GM23248 (cell line): ENCODE measurements at regions not wholly inside any gene's neighbourhood (a gene's known extent, or its start where the extent isn't known, plus 50 kb on each side); places are given as distances from the start of the nearest gene placed in this dataset.
"Not testable (repeated sequence)": the region's sequence is repeated elsewhere in the genome, so short reads cannot be mapped to it uniquely, and the experiment has no call there.

Experiments used
- DNase-seq: peaks from one replicate; pipeline ENCODE4 v3.0.0-alpha.2; 2015
- H2AFZ ChIP-seq: fragments of 200-600 bp; sonication (generic); 2 replicates; pipeline ENCODE4 v1.6.1; 2016; ENCODE audit warnings: antibody characterized with exemption
- H3F3A ChIP-seq: fragments of 200-600 bp; sonication (generic); 2 replicates; pipeline ENCODE4 v1.6.1; 2016; ENCODE audit warnings: mild to moderate bottlenecking, antibody characterized with exemption, mixed run types; ENCODE audit not compliant: insufficient read depth
- H3K27ac ChIP-seq: fragments of 200-600 bp; sonication (generic); 2 replicates; pipeline ENCODE4 v1.5.1; 2016; ENCODE audit warnings: mild to moderate bottlenecking
- H3K27me3 ChIP-seq: fragments of 200-600 bp; sonication (generic); replicated peaks from 2 replicates; pipeline ENCODE4 v1.6.1; 2016; ENCODE audit warnings: mild to moderate bottlenecking; ENCODE audit not compliant: insufficient read depth
- H3K36me3 ChIP-seq: fragments of 200-600 bp; sonication (generic); 2 replicates; pipeline ENCODE4 v1.6.1; 2016; ENCODE audit warnings: low read depth, mild to moderate bottlenecking
- H3K4me1 ChIP-seq: fragments of 200-600 bp; sonication (generic); 2 replicates; pipeline ENCODE4 v1.6.1; 2016; ENCODE audit warnings: mild to moderate bottlenecking; ENCODE audit not compliant: insufficient read depth
- H3K4me2 ChIP-seq: fragments of 200-600 bp; sonication (generic); one replicate; pipeline ENCODE4 v1.6.1; 2016; ENCODE audit warnings: mild to moderate bottlenecking; ENCODE audit not compliant: unreplicated experiment
- H3K4me3 ChIP-seq: fragments of 200-600 bp; sonication (generic); 2 replicates; pipeline ENCODE4 v1.5.1; 2016; ENCODE audit warnings: mild to moderate bottlenecking
- H3K79me2 ChIP-seq: fragments of 200-600 bp; sonication (generic); 2 replicates; pipeline ENCODE4 v1.6.1; 2016; ENCODE audit warnings: mild to moderate bottlenecking; ENCODE audit not compliant: insufficient read depth
- H3K9ac ChIP-seq: fragments of 200-600 bp; sonication (generic); 2 replicates; pipeline ENCODE4 v1.6.1; 2016; ENCODE audit warnings: mild to moderate bottlenecking
- H3K9me2 ChIP-seq: fragments of 200-600 bp; sonication (generic); 2 replicates; pipeline ENCODE4 v1.6.1; 2016; ENCODE audit warnings: mixed run types, mild to moderate bottlenecking, moderate library complexity; ENCODE audit not compliant: insufficient read depth
- H3K9me3 ChIP-seq: fragments of 200-600 bp; sonication (generic); one replicate; pipeline ENCODE4 v1.6.1; 2017; ENCODE audit warnings: low read depth
- H4K20me1 ChIP-seq: fragments of 200-600 bp; sonication (generic); 2 replicates; pipeline ENCODE4 v1.6.0; 2016; ENCODE audit not compliant: insufficient read depth
- EZH2 ChIP-seq: fragments of 200-600 bp; sonication (generic); IDR thresholded peaks from 2 replicates; pipeline ENCODE4 v1.6.1; 2018; ENCODE audit warnings: antibody characterized with exemption, mild to moderate bottlenecking; ENCODE audit not compliant: insufficient read depth, poor library complexity, severe bottlenecking
- EZH2phosphoT487 ChIP-seq: fragments of 200-600 bp; sonication (generic); IDR thresholded peaks from 2 replicates; pipeline ENCODE4 v1.6.1; 2018; ENCODE audit warnings: antibody characterized with exemption, moderate library complexity, mild to moderate bottlenecking, low read depth; ENCODE audit not compliant: insufficient read depth
- WGBS, 2 experiments: methylation state at CpG; one replicate each; pipeline ENCODE4 v1.1.6; 2015 to 2017; ENCODE audit warnings: low lambda C conversion rate in 2 of 2, low coverage in 1 of 2; ENCODE audit errors: missing lambda C conversion rate in 2 of 2; 5-methylcytosine and 5-hydroxymethylcytosine counted together
- in situ Hi-C: fragments of 300-500 bp; cut with MboI; formaldehyde crosslinking; loops from 2 replicates; pipeline ENCODE4 v1.15.0; 2020

GRCh38 chr6:2575236-2575635 lies 175.5 kb downstream of the MYLK4 start:
- no peak overlapping the region for H3K4me2 ChIP-seq
- H3F3A ChIP-seq, result peaks cover 3% of the 10 kb centered on the region; the same call in 1 of the 2 replicates
- H3K9me2 ChIP-seq, result no peaks in the 10 kb centered on the region
- peaks cover 9% of the 10 kb centered on the region; the same call in 1 of the 2 replicates for H3K27me3 ChIP-seq
- no peaks in the 10 kb centered on the region for H3K79me2 ChIP-seq
- H3K36me3 ChIP-seq, result no peaks in the 10 kb centered on the region
- no peak overlapping the region for H2AFZ ChIP-seq
- TF ChIP-seq EZH2 (no peak), EZH2phosphoT487 (no peak)
- H3K27ac ChIP-seq, result no peak overlapping the region
- H3K9me3 ChIP-seq, result no peaks in the 10 kb centered on the region
- H3K4me1 ChIP-seq, result peaks cover 13% of the 10 kb centered on the region; the same call in 1 of the 2 replicates
- no peak overlapping the region for H3K9ac ChIP-seq
- no peaks in the 10 kb centered on the region for H4K20me1 ChIP-seq
- in situ Hi-C loops, result no loop called here
- DNase-seq, result no peak
- WGBS, 2 experiments, result 40 to 44% methylated on average over 5 of the region's 5 CpGs
- no peak overlapping the region for H3K4me3 ChIP-seq

DNA sequence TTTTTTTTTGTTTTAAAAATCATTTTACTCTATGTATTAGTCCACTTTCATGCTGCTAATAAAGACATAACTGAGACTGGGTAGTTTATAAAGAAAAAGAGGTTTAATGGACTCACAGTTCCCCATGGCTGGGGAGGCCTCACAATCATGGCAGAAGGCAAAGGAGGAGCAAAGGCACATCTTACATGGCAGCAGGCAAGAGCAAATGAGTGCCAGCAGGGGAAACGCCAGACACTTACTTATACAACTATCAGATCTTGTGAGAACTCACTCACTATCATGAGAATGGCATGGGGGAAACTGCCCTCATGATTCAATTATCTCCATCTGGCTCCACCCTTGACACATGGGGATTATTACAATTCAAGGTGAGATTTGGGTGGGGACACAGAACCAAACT lies 181.3 kb downstream of the MYLK4 start:
- H3F3A ChIP-seq, H3K4me2 ChIP-seq, in situ Hi-C loops, H3K9ac ChIP-seq, H3K4me3 ChIP-seq, H3K36me3 ChIP-seq, H3K4me1 ChIP-seq, H4K20me1 ChIP-seq, H3K79me2 ChIP-seq, DNase-seq, H2AFZ ChIP-seq, H3K27ac ChIP-seq, H3K9me3 ChIP-seq, H3K9me2 ChIP-seq: not testable (repeated sequence)
- 15 to 31% methylated on average over 1 of the region's 1 CpG for WGBS, 2 experiments
- H3K27me3 ChIP-seq, result peaks cover 13% of the 10 kb centered on the region; the same call in 1 of the 2 replicates

DNA sequence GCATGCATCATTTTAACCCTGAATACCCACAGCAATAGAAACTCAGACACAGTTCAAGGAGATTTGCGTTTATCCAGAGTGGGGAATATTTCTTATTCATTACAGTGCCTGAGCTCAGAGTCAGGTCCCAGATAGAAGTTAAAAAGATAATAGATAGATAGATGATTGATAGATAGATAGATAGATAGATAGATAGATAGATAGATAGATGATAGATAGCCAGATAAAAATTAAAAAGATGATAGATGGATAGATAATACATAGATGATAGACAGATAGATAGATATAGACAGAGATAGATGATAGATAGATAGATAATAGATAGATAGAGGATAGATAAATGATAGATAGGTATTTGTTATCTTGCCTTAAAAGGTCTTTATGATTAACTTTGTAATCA lies 184.7 kb downstream of the MYLK4 start:
- TF ChIP-seq EZH2phosphoT487 (no peak), EZH2 (no peak)

GRCh38 chr6:2565499-2565898 lies 185.2 kb downstream of the MYLK4 start:
- Histone ChIP-seq H3K9me2 (no peaks in the 10 kb centered on the region), H3K4me3 (no peak overlapping the region), H3K9ac (no peak overlapping the region), H3F3A (no peaks in the 10 kb centered on the region), H3K4me1 (no peaks in the 10 kb centered on the region), H3K79me2 (no peaks in the 10 kb centered on the region), H3K27ac (no peak overlapping the region), H3K27me3 (peaks cover 43% of the 10 kb centered on the region), H3K36me3 (no peaks in the 10 kb centered on the region), H3K9me3 (no peaks in the 10 kb centered on the region), H4K20me1 (no peaks in the 10 kb centered on the region), H3K4me2 (no peak overlapping the region), H2AFZ (no peak overlapping the region)
- TF ChIP-seq EZH2phosphoT487 (no peak), EZH2 (no peak)
- 18 to 24% methylated on average over 5 of the region's 5 CpGs for WGBS, 2 experiments
- in situ Hi-C loops, result no loop called here
- DNase-seq, result no peak

More for the DNA sequence above, 184.7 kb downstream of the MYLK4 start:
- Histone ChIP-seq H3K9me3 (no peaks in the 10 kb centered on the region), H4K20me1 (no peaks in the 10 kb centered on the region), H3K4me1 (no peaks in the 10 kb centered on the region), H2AFZ (no peak overlapping the region), H3K79me2 (no peaks in the 10 kb centered on the region), H3K36me3 (no peaks in the 10 kb centered on the region), H3K4me2 (no peak overlapping the region), H3K9ac (no peak overlapping the region), H3K4me3 (no peak overlapping the region), H3F3A (no peaks in the 10 kb centered on the region), H3K27me3 (peaks cover 44% of the 10 kb centered on the region), H3K27ac (no peak overlapping the region), H3K9me2 (no peaks in the 10 kb centered on the region)
- WGBS, 2 experiments, result 21 to 23% methylated on average over 1 of the region's 1 CpG
- in situ Hi-C loops, result no loop called here
- DNase-seq, result no peak

DNA sequence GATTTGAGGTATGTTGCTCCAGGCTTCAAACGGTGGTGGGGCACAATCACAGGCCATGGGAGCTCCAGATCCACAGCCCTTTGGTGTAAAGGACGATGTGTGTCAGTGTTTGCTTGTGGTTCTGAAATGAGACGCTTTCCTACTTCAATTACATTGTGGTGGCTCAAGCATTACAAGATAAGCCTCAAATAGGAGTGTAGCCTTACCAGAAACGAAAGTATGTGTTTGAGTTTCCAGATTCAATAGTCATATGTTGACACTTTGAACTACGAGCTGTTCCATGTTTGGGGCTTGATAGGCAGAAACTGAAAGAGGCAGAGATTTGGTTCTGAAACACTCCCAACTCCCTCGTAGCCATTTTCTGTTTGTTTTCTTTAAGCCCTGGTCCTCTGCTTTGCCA lies 187.1 kb downstream of the MYLK4 start:
- Histone ChIP-seq H3K79me2 (no peaks in the 10 kb centered on the region), H3K9ac (no peak overlapping the region), H3K36me3 (no peaks in the 10 kb centered on the region), H4K20me1 (no peaks in the 10 kb centered on the region), H2AFZ (no peak overlapping the region), H3F3A (no peaks in the 10 kb centered on the region), H3K27me3 (peaks cover 45% of the 10 kb centered on the region), H3K4me2 (no peak overlapping the region), H3K9me2 (no peaks in the 10 kb centered on the region), H3K9me3 (no peaks in the 10 kb centered on the region), H3K27ac (no peak overlapping the region), H3K4me1 (no peaks in the 10 kb centered on the region), H3K4me3 (no peak overlapping the region)
- WGBS, 2 experiments, result 17 to 18% methylated on average over 6 of the region's 6 CpGs
- no peak for TF ChIP-seq EZH2
- no peak for TF ChIP-seq EZH2phosphoT487
- DNase-seq, result no peak
- in situ Hi-C loops, result no loop called here
